HG02588 (cell line): ENCODE measurements at regions not wholly inside any gene's neighbourhood (a gene's known extent, or its start where the extent isn't known, plus 50 kb on each side); places are given as distances from the start of the nearest gene placed in this dataset.

ENCODE experiments used
- ATAC-seq: cut with Tn5 transposase; IDR thresholded peaks from one replicate; pipeline ENCODE4 v1.9.1; 2021; ENCODE audit warnings: mild to moderate bottlenecking, moderate library complexity; ENCODE audit not compliant: unreplicated experiment

- ATAC-seq: no peak
Observed at GRCh38 chr5:105409695-105410094, 1847.1 kb upstream of the NUDT12 start.

- ATAC-seq: no peak
Observed at GRCh38 chr5:105407200-105407599, 1844.6 kb upstream of the NUDT12 start.

- ATAC-seq: no peak
Observed at GRCh38 chr5:105397749-105398148, 1835.2 kb upstream of the NUDT12 start.

GRCh38 chr5:105392710-105393149 is 1830.1 kb upstream of the NUDT12 start:
- ATAC-seq: no peak

- ATAC-seq: no peak
Observed at GRCh38 chr5:105392122-105392709, 1829.6 kb upstream of the NUDT12 start.

GRCh38 chr5:105380126-105380525 is 1817.5 kb upstream of the NUDT12 start:
- ATAC-seq: no peak

- no peak for ATAC-seq
Observed at GRCh38 chr5:105371169-105371568, 1808.6 kb upstream of the NUDT12 start.

- no peak for ATAC-seq
Observed at GRCh38 chr5:105350486-105351140, 1788.0 kb upstream of the NUDT12 start.

GRCh38 chr5:105331558-105331957 is 1769.0 kb upstream of the NUDT12 start:
- no peak for ATAC-seq

GRCh38 chr5:105330185-105330584 is 1767.6 kb upstream of the NUDT12 start:
- ATAC-seq: no peak

GRCh38 chr5:105304859-105305258 is 1742.3 kb upstream of the NUDT12 start:
- ATAC-seq: no peak

- no peak for ATAC-seq
Observed at GRCh38 chr5:105288946-105289345, 1726.4 kb upstream of the NUDT12 start.

- ATAC-seq: no peak
Observed at GRCh38 chr5:105283134-105283533, 1720.5 kb upstream of the NUDT12 start.

GRCh38 chr5:105274079-105274478 is 1711.5 kb upstream of the NUDT12 start:
- ATAC-seq: no peak

- ATAC-seq: no peak
Observed at GRCh38 chr5:105263515-105263914, 1700.9 kb upstream of the NUDT12 start.

GRCh38 chr5:105259581-105260217 is 1697.1 kb upstream of the NUDT12 start:
- ATAC-seq: no peak

GRCh38 chr5:105238561-105238960 is 1676.0 kb upstream of the NUDT12 start:
- no peak for ATAC-seq

- no peak for ATAC-seq
Observed at GRCh38 chr5:105230516-105231157, 1668.0 kb upstream of the NUDT12 start.

- no peak for ATAC-seq
Observed at GRCh38 chr5:105218018-105218417, 1655.4 kb upstream of the NUDT12 start.

GRCh38 chr5:105213078-105213477 is 1650.5 kb upstream of the NUDT12 start:
- no peak for ATAC-seq

GRCh38 chr5:105207066-105207465 is 1644.5 kb upstream of the NUDT12 start:
- no peak for ATAC-seq

- no peak for ATAC-seq
Observed at GRCh38 chr5:105197531-105197930, 1634.9 kb upstream of the NUDT12 start.
